PFSK-1 (cell line): ENCODE measurements at regions not wholly inside any gene's neighbourhood (a gene's known extent, or its start where the extent isn't known, plus 50 kb on each side); places are given as distances from the start of the nearest gene placed in this dataset.

ENCODE experiments used
- POLR2AphosphoS5 ChIP-seq: IDR thresholded peaks from 2 replicates; pipeline ENCODE4 v1.6.1; 2012; ENCODE audit warnings: low read depth, mild to moderate bottlenecking, control low read depth, low read length, moderate library complexity
- TAF1 ChIP-seq: IDR thresholded peaks from 2 replicates; pipeline ENCODE4 v1.6.1; 2012; ENCODE audit warnings: low read length, control low read depth, borderline replicate concordance; ENCODE audit not compliant: insufficient read depth
- TF ChIP-seq, protein P1 (sequence below), 2 experiments: IDR thresholded peaks; 2 replicates each; pipeline versions ENCODE4 v1.6.1 to v1.8.0; 2011 to 2012; ENCODE audit warnings: low read depth in 2 of 2, low read length in 2 of 2, control low read depth in 1 of 2, inconsistent platforms in 1 of 2, mild to moderate bottlenecking in 1 of 2, moderate library complexity in 1 of 2; ENCODE audit not compliant: insufficient read depth in 1 of 2

DNA sequence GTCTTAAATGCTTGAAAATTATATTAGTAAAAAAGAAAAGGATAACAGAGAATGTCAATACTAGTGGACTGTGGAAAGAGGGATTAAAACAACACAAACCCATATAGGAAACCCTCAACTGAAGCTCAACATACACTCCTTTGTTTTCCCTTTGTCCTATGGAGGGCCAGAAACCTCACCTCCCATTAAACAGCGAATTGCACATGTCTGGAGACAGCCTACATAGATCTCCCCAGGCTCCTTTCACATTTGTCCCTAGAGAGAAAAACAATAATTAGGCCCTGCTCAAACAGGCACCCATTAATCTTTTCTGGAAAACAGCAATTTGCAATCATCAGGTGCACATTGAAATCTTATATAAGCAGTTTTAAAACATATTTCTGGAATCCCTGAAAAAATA, 87.6 kb upstream of the SEMA3D start:
- TF ChIP-seq, protein P1, sequence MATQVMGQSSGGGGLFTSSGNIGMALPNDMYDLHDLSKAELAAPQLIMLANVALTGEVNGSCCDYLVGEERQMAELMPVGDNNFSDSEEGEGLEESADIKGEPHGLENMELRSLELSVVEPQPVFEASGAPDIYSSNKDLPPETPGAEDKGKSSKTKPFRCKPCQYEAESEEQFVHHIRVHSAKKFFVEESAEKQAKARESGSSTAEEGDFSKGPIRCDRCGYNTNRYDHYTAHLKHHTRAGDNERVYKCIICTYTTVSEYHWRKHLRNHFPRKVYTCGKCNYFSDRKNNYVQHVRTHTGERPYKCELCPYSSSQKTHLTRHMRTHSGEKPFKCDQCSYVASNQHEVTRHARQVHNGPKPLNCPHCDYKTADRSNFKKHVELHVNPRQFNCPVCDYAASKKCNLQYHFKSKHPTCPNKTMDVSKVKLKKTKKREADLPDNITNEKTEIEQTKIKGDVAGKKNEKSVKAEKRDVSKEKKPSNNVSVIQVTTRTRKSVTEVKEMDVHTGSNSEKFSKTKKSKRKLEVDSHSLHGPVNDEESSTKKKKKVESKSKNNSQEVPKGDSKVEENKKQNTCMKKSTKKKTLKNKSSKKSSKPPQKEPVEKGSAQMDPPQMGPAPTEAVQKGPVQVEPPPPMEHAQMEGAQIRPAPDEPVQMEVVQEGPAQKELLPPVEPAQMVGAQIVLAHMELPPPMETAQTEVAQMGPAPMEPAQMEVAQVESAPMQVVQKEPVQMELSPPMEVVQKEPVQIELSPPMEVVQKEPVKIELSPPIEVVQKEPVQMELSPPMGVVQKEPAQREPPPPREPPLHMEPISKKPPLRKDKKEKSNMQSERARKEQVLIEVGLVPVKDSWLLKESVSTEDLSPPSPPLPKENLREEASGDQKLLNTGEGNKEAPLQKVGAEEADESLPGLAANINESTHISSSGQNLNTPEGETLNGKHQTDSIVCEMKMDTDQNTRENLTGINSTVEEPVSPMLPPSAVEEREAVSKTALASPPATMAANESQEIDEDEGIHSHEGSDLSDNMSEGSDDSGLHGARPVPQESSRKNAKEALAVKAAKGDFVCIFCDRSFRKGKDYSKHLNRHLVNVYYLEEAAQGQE (IDR thresholded peaks at IDR 0.05; ENCODE audit: insufficient read depth in 1 of 2, low read depth in 2 of 2, low read length in 2 of 2): no peak
- TF ChIP-seq POLR2AphosphoS5: no peak
- no peak for TF ChIP-seq TAF1
